ENCODE measurements at regions not wholly inside any gene's neighbourhood (a gene's known extent, or its start where the extent isn't known, plus 50 kb on each side); places are given as distances from the start of the nearest gene placed in this dataset.

- TF ChIP-seq CEBPB (IDR thresholded peaks at IDR 0.05) = no peak
- no peak for TF ChIP-seq TCF12 (IDR thresholded peaks at IDR 0.05; ENCODE audit: low read depth)
- no peak for TF ChIP-seq REST (IDR thresholded peaks at IDR 0.05; ENCODE audit: low read depth)
- no peak for TF ChIP-seq YY1 (IDR thresholded peaks at IDR 0.05; ENCODE audit: low read depth)
- no peak for TF ChIP-seq EP300 (IDR thresholded peaks at IDR 0.05; ENCODE audit: borderline replicate concordance)
- TF ChIP-seq MAX (IDR thresholded peaks at IDR 0.05) = no peak
- TF ChIP-seq TEAD4 (IDR thresholded peaks at IDR 0.05) = no peak
- no peak for TF ChIP-seq USF1 (IDR thresholded peaks at IDR 0.05)
- no peak for TF ChIP-seq CREB1 (IDR thresholded peaks at IDR 0.05; ENCODE audit: low read depth)
These were observed 415.2 kb downstream of the VRK1 start for GRCh38 chr14:97212399-97212798.
